ENCODE measurements at regions not wholly inside any gene's neighbourhood (a gene's known extent, or its start where the extent isn't known, plus 50 kb on each side); places are given as distances from the start of the nearest gene placed in this dataset.

DNA sequence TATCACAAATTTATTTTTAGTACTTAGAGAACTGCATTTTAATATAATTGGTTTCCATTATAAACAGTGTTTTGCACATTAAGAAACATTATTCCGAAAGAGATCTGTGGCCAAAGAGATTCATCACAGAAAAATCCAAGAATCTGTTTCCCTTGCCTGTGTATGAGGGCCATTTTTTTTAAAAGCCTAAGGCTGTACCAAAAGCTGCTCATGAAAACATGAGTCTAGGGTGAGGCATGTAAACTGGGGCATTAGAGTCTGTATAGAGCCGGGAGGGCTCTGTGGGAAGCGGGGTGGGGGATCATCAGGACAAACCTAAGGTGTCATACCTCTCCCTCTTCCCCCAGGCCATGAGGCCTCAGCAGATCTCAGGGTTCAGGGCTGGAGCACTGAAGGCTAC, 223.8 kb downstream of the FBXO15 start:
- Mint-ChIP-seq H3K4me1 (no peaks in the 10 kb centered on the region), H3K36me3 (no peaks in the 10 kb centered on the region), H3K4me3 (no peak overlapping the region), H3K27me3 (peaks cover 0 to 4% of the 10 kb centered on the region in 2 donors), H3K9me3 (peaks cover 0 to 3% (median 0%) of the 10 kb centered on the region in 5 donors), H3K27ac (no peak overlapping the region)
- CTCF ChIA-PET, result no interaction called here
- POLR2A ChIA-PET, result no interaction called here
- Histone ChIP-seq H3K36me3 (ENCODE audit: insufficient read depth, low read length) (no peaks in the 10 kb centered on the region), H3K27me3 (ENCODE audit: insufficient read depth, low read length, poor library complexity, severe bottlenecking) (no peaks in the 10 kb centered on the region), H3K27ac (ENCODE audit: low read depth, low read length) (no peak overlapping the region), H3K4me3 (ENCODE audit: low read length) (no peak overlapping the region), H3K9me3 (ENCODE audit: low read length) (no peaks in the 10 kb centered on the region), H3K4me1 (ENCODE audit: insufficient read depth, low read length) (no peaks in the 10 kb centered on the region)
- no peak for DNase-seq

DNA sequence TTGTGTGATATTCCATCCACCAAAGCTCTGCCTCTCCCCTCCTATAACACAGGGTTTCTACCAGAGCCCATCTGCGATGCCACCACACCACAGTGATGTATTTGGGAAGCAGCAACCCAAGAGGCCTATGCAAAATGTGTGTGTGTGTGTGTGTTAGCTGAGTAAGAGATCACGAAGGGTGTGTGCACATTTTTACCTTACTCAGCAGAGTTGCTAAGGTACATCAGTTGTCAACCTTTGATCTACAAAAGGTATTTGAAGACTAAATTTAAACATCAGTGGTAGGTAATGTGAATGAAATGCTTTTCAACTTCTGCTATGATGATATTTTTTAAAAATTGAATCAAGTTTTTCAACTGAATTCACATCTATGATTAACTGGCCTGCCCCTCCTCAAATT, 227.6 kb downstream of the FBXO15 start:
- Mint-ChIP-seq H3K36me3 (no peaks in the 10 kb centered on the region), H3K27me3 (peaks cover 0 to 4% of the 10 kb centered on the region in 2 donors), H3K27ac (no peak overlapping the region), H3K4me3 (no peak overlapping the region), H3K4me1 (no peaks in the 10 kb centered on the region), H3K9me3 (peaks cover 0 to 2% (median 0%) of the 10 kb centered on the region in 5 donors)
- H3K36me3 ChIP-seq (ENCODE audit: insufficient read depth, low read length), result no peaks in the 10 kb centered on the region
- ChIA-PET POLR2A (no interaction called here), CTCF (no interaction called here)
- no peak for DNase-seq
- no peaks in the 10 kb centered on the region for H3K27me3 ChIP-seq (ENCODE audit: insufficient read depth, low read length, poor library complexity, severe bottlenecking)
- H3K9me3 ChIP-seq (ENCODE audit: low read length), result no peaks in the 10 kb centered on the region
- H3K4me3 ChIP-seq (ENCODE audit: low read length), result no peak overlapping the region
- H3K27ac ChIP-seq (ENCODE audit: low read depth, low read length), result no peak overlapping the region
- no peaks in the 10 kb centered on the region for H3K4me1 ChIP-seq (ENCODE audit: insufficient read depth, low read length)

DNA sequence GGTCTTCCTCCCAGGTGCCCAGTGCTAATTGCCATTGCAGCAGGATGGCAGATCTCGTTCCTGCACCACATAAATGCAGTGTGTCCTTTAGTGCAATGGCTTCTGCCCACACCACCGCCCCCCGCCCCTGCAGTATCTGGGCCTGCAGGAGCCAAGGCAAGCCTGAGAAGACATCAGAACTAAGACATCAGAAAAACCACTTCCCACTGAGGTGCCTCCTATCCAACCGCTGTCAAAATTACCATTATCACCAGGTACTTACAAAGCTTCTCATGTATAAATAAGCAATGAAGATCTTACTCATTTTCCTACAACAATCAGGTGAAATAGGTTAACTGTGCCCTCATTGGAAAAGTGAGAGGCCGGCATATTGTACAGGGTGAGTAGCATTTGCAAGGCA, 228.8 kb downstream of the FBXO15 start:
- Histone ChIP-seq H3K36me3 (ENCODE audit: insufficient read depth, low read length) (no peaks in the 10 kb centered on the region), H3K27ac (ENCODE audit: low read depth, low read length) (no peak overlapping the region), H3K4me3 (ENCODE audit: low read length) (no peak overlapping the region), H3K27me3 (ENCODE audit: insufficient read depth, low read length, poor library complexity, severe bottlenecking) (no peaks in the 10 kb centered on the region), H3K4me1 (ENCODE audit: insufficient read depth, low read length) (no peaks in the 10 kb centered on the region), H3K9me3 (ENCODE audit: low read length) (no peaks in the 10 kb centered on the region)
- H3K4me3 Mint-ChIP-seq, result no peak overlapping the region
- ChIA-PET POLR2A (no interaction called here), CTCF (no interaction called here)
- no peaks in the 10 kb centered on the region for H3K36me3 Mint-ChIP-seq
- H3K27ac Mint-ChIP-seq, result no peak overlapping the region
- DNase-seq, result no peak
- H3K9me3 Mint-ChIP-seq, result peaks cover 0 to 2% (median 0%) of the 10 kb centered on the region in 5 donors
- no peaks in the 10 kb centered on the region for H3K4me1 Mint-ChIP-seq
- peaks cover 0 to 4% of the 10 kb centered on the region in 2 donors for H3K27me3 Mint-ChIP-seq

DNA sequence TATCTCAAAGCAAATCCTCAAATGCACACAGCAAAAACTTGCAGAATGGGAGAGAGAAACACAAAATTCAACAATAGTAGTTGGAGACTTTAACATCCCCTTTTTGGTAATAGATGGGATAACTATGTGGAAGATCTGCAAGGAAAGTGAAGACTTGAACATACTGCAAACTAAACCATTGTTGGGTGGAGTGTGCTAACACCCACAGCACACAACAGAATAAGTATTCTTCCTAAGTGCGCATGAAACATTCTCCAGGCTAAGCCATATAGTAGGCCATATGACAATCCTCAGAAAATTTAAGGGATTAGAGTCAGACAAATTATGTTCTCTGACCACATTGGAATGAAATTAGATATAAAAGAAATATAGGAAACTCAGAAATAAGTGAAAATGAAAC, 230.6 kb downstream of the FBXO15 start:
- Mint-ChIP-seq H3K27ac (no peak overlapping the region), H3K9me3 (peaks cover 0 to 3% (median 0%) of the 10 kb centered on the region in 5 donors)

DNA sequence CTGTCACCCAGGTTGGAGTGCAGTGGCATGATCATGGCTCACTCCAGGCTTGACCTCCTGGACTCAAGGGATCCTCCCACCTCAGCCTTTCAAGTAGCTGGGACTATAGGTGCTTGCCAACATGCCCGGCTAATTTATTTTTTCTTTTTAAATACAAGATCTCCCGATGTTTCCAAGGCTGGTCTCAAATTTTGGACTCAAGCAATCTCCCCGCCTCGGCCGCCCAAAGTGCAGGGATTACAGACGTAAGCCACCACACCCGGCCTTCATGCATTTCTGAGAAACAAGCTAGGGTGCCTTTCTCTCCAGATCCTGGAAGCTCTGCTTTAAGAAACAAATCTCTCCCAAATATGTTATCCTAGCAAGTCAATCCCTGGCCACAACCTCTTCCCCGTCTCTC, 234.1 kb downstream of the FBXO15 start:
- DNase-seq, result no peak
- POLR2A ChIA-PET, result no interaction called here
- no peaks in the 10 kb centered on the region for H3K36me3 ChIP-seq (ENCODE audit: insufficient read depth, low read length)
- H3K4me1 ChIP-seq (ENCODE audit: insufficient read depth, low read length), result no peaks in the 10 kb centered on the region
- H3K27me3 Mint-ChIP-seq, result peaks cover 0 to 2% of the 10 kb centered on the region in 2 donors
- peaks cover 0 to 3% (median 0%) of the 10 kb centered on the region in 5 donors for H3K9me3 Mint-ChIP-seq
- no peak overlapping the region for H3K27ac Mint-ChIP-seq
- H3K4me1 Mint-ChIP-seq, result no peaks in the 10 kb centered on the region
- H3K9me3 ChIP-seq (ENCODE audit: low read length), result no peaks in the 10 kb centered on the region
- no peaks in the 10 kb centered on the region for H3K36me3 Mint-ChIP-seq
- CTCF ChIA-PET, result no interaction called here
- no peak overlapping the region for H3K27ac ChIP-seq (ENCODE audit: low read depth, low read length)
- no peak overlapping the region for H3K4me3 Mint-ChIP-seq
- no peaks in the 10 kb centered on the region for H3K27me3 ChIP-seq (ENCODE audit: insufficient read depth, low read length, poor library complexity, severe bottlenecking)
- no peak overlapping the region for H3K4me3 ChIP-seq (ENCODE audit: low read length)

More for the DNA sequence above, 230.6 kb downstream of the FBXO15 start:
- Histone ChIP-seq H3K4me1 (ENCODE audit: insufficient read depth, low read length) (no peaks in the 10 kb centered on the region), H3K27me3 (ENCODE audit: insufficient read depth, low read length, poor library complexity, severe bottlenecking) (no peaks in the 10 kb centered on the region), H3K27ac (ENCODE audit: low read depth, low read length) (no peak overlapping the region), H3K9me3 (ENCODE audit: low read length) (no peaks in the 10 kb centered on the region), H3K4me3 (ENCODE audit: low read length) (no peak overlapping the region), H3K36me3 (ENCODE audit: insufficient read depth, low read length) (no peaks in the 10 kb centered on the region)
- Mint-ChIP-seq H3K27me3 (peaks cover 0 to 4% of the 10 kb centered on the region in 2 donors), H3K4me3 (no peak overlapping the region), H3K4me1 (no peaks in the 10 kb centered on the region), H3K36me3 (no peaks in the 10 kb centered on the region)
- DNase-seq, result no peak
- ChIA-PET CTCF (no interaction called here), POLR2A (no interaction called here)

DNA sequence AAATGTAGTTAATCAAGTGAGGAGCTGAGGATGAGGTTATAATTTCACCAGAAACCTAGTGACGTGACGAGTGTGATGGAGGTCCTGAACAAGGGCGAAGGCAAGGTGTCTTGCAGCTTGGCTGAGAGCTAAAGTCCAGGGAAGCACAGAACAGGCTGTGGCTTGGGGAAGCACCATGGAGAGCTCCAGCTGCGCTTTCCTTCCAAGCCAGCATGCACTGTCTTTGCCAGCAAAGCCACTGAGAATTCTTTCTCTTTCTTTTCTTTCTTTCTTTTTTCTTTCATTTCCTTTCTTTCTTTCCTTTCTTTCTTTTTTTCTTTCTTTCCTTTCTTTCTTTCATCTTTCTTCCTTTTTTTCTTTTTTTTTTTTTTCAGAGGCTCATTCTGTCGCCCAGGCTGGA, 239.3 kb downstream of the FBXO15 start:
- POLR2A ChIA-PET, result no interaction called here
- no peaks in the 10 kb centered on the region for H3K27me3 ChIP-seq (ENCODE audit: insufficient read depth, low read length, poor library complexity, severe bottlenecking)
- Mint-ChIP-seq H3K4me1 (no peaks in the 10 kb centered on the region), H3K4me3 (no peak overlapping the region), H3K9me3 (peaks cover 0 to 3% (median 0%) of the 10 kb centered on the region in 5 donors), H3K36me3 (no peaks in the 10 kb centered on the region), H3K27me3 (peaks cover 0 to 2% of the 10 kb centered on the region in 2 donors), H3K27ac (no peak overlapping the region)
- DNase-seq, result no peak
- no peaks in the 10 kb centered on the region for H3K4me1 ChIP-seq (ENCODE audit: insufficient read depth, low read length)
- H3K27ac ChIP-seq (ENCODE audit: low read depth, low read length), result no peak overlapping the region
- no peaks in the 10 kb centered on the region for H3K9me3 ChIP-seq (ENCODE audit: low read length)
- H3K4me3 ChIP-seq (ENCODE audit: low read length), result no peak overlapping the region
- CTCF ChIA-PET, result no interaction called here
- H3K36me3 ChIP-seq (ENCODE audit: insufficient read depth, low read length), result no peaks in the 10 kb centered on the region

DNA sequence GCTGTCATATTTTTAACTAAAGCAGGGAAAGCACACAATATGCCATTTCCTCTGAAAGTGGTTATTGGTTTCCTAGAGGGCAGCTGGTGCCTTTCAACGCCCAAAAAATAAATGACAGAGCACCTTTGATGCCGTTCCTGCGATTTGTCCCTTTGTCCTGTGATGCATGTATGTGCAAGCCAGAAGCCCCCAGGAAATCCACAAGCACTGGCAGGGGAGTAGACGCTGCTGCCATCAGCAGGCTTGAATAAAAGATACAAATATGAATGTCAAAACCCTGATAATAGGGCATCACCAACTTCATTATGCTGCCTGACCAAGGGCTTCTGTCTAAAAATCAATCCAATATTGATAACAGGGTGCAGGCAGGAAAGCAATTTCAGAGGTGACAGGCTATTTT, 246.1 kb downstream of the FBXO15 start:
- Mint-ChIP-seq H3K27ac (no peak overlapping the region), H3K36me3 (no peaks in the 10 kb centered on the region), H3K9me3 (peaks cover 0 to 4% (median 0%) of the 10 kb centered on the region in 5 donors), H3K4me1 (no peaks in the 10 kb centered on the region), H3K27me3 (no peaks in the 10 kb centered on the region), H3K4me3 (no peak overlapping the region)
- no peaks in the 10 kb centered on the region for H3K4me1 ChIP-seq (ENCODE audit: insufficient read depth, low read length)
- ChIA-PET CTCF (no interaction called here), POLR2A (no interaction called here)
- H3K4me3 ChIP-seq (ENCODE audit: low read length), result no peak overlapping the region
- no peaks in the 10 kb centered on the region for H3K9me3 ChIP-seq (ENCODE audit: low read length)
- H3K36me3 ChIP-seq (ENCODE audit: insufficient read depth, low read length), result no peaks in the 10 kb centered on the region
- H3K27ac ChIP-seq (ENCODE audit: low read depth, low read length), result no peak overlapping the region
- DNase-seq, result no peak
- H3K27me3 ChIP-seq (ENCODE audit: insufficient read depth, low read length, poor library complexity, severe bottlenecking), result no peaks in the 10 kb centered on the region

DNA sequence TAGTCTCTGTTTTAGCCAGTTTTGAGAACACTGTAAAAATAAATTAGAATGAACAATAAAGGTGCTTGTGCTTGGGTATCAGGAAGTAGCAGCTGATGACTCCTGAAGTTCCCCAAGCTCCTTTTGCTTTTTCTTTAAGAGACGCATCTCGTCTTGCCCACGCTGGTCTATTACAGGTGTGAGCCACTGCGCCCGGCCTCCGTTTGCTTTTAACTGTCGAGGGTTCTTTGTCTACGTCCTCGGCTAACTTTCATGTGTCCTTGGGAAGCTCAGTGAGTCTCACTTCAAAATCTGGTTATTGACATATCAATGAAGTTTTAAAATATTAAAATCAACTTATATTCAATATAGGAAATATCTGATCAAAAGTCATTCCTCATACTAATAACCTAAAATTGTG, 246.5 kb downstream of the FBXO15 start:
- Histone ChIP-seq H3K27me3 (ENCODE audit: insufficient read depth, low read length, poor library complexity, severe bottlenecking) (no peaks in the 10 kb centered on the region), H3K36me3 (ENCODE audit: insufficient read depth, low read length) (no peaks in the 10 kb centered on the region), H3K9me3 (ENCODE audit: low read length) (no peaks in the 10 kb centered on the region), H3K4me3 (ENCODE audit: low read length) (no peak overlapping the region), H3K4me1 (ENCODE audit: insufficient read depth, low read length) (no peaks in the 10 kb centered on the region), H3K27ac (ENCODE audit: low read depth, low read length) (no peak overlapping the region)
- no peaks in the 10 kb centered on the region for H3K4me1 Mint-ChIP-seq
- POLR2A ChIA-PET, result no interaction called here
- H3K36me3 Mint-ChIP-seq, result no peaks in the 10 kb centered on the region
- no peak overlapping the region for H3K4me3 Mint-ChIP-seq
- CTCF ChIA-PET, result no interaction called here
- DNase-seq, result no peak
- no peak overlapping the region for H3K27ac Mint-ChIP-seq
- H3K27me3 Mint-ChIP-seq, result no peaks in the 10 kb centered on the region
- peaks cover 0 to 5% (median 0%) of the 10 kb centered on the region in 5 donors for H3K9me3 Mint-ChIP-seq
